ENCODE measurements at regions not wholly inside any gene's neighbourhood (a gene's known extent, or its start where the extent isn't known, plus 50 kb on each side); places are given as distances from the start of the nearest gene placed in this dataset.

GRCh38 chr4:124915073-124915472 is 202.5 kb upstream of the ANKRD50 start:
- TF ChIP-seq POLR2A (IDR thresholded peaks at IDR 0.05; ENCODE audit: low read length) (no peak), GATA1 (IDR thresholded peaks at IDR 0.05; ENCODE audit: low read depth, low read length) (no peak)
- DNase-seq = no peak

GRCh38 chr4:124913237-124913636 is 200.7 kb upstream of the ANKRD50 start:
- DNase-seq = no peak
- no peak for TF ChIP-seq POLR2A (IDR thresholded peaks at IDR 0.05; ENCODE audit: low read length)
- no peak for TF ChIP-seq GATA1 (IDR thresholded peaks at IDR 0.05; ENCODE audit: low read depth, low read length)

- no peak for TF ChIP-seq GATA1 (IDR thresholded peaks at IDR 0.05; ENCODE audit: low read depth, low read length)
- no peak for TF ChIP-seq POLR2A (IDR thresholded peaks at IDR 0.05; ENCODE audit: low read length)
These were observed 197.8 kb upstream of the ANKRD50 start for GRCh38 chr4:124910327-124910726.

GRCh38 chr4:124907881-124908280 is 195.3 kb upstream of the ANKRD50 start:
- no peak for TF ChIP-seq GATA1 (IDR thresholded peaks at IDR 0.05; ENCODE audit: low read depth, low read length)
- TF ChIP-seq POLR2A (IDR thresholded peaks at IDR 0.05; ENCODE audit: low read length) = no peak
- DNase-seq = no peak

More at GRCh38 chr4:124910327-124910726, 197.8 kb upstream of the ANKRD50 start:
- no peak for DNase-seq

GRCh38 chr4:124905441-124905840 is 192.9 kb upstream of the ANKRD50 start:
- DNase-seq = no peak
- no peak for TF ChIP-seq POLR2A (IDR thresholded peaks at IDR 0.05; ENCODE audit: low read length)
- no peak for TF ChIP-seq GATA1 (IDR thresholded peaks at IDR 0.05; ENCODE audit: low read depth, low read length)

GRCh38 chr4:124904723-124905388 is 192.3 kb upstream of the ANKRD50 start:
- DNase-seq = no peak
- TF ChIP-seq GATA1 (IDR thresholded peaks at IDR 0.05; ENCODE audit: low read depth, low read length) (no peak), POLR2A (IDR thresholded peaks at IDR 0.05; ENCODE audit: low read length) (no peak)

- no peak for DNase-seq
- TF ChIP-seq GATA1 (IDR thresholded peaks at IDR 0.05; ENCODE audit: low read depth, low read length) = no peak
- no peak for TF ChIP-seq POLR2A (IDR thresholded peaks at IDR 0.05; ENCODE audit: low read length)
These were observed 191.6 kb upstream of the ANKRD50 start for GRCh38 chr4:124903995-124904722.

- TF ChIP-seq POLR2A (IDR thresholded peaks at IDR 0.05; ENCODE audit: low read length) (no peak), GATA1 (IDR thresholded peaks at IDR 0.05; ENCODE audit: low read depth, low read length) (no peak)
These were observed 189.5 kb upstream of the ANKRD50 start for GRCh38 chr4:124902001-124902515.

GRCh38 chr4:124899997-124900396 is 187.5 kb upstream of the ANKRD50 start:
- DNase-seq = no peak
- no peak for TF ChIP-seq GATA1 (IDR thresholded peaks at IDR 0.05; ENCODE audit: low read depth, low read length)
- TF ChIP-seq POLR2A (IDR thresholded peaks at IDR 0.05; ENCODE audit: low read length) = no peak

More at GRCh38 chr4:124902001-124902515, 189.5 kb upstream of the ANKRD50 start:
- DNase-seq = no peak

- DNase-seq = no peak
- TF ChIP-seq POLR2A (IDR thresholded peaks at IDR 0.05; ENCODE audit: low read length) = no peak
- no peak for TF ChIP-seq GATA1 (IDR thresholded peaks at IDR 0.05; ENCODE audit: low read depth, low read length)
These were observed 178.0 kb upstream of the ANKRD50 start for GRCh38 chr4:124890522-124890921.

- TF ChIP-seq GATA1 (IDR thresholded peaks at IDR 0.05; ENCODE audit: low read depth, low read length) (no peak), POLR2A (IDR thresholded peaks at IDR 0.05; ENCODE audit: low read length) (no peak)
These were observed 175.2 kb upstream of the ANKRD50 start for GRCh38 chr4:124887739-124888138.

GRCh38 chr4:124884316-124884715 is 171.8 kb upstream of the ANKRD50 start:
- DNase-seq = no peak
- no peak for TF ChIP-seq POLR2A (IDR thresholded peaks at IDR 0.05; ENCODE audit: low read length)

More at GRCh38 chr4:124887739-124888138, 175.2 kb upstream of the ANKRD50 start:
- no peak for DNase-seq

GRCh38 chr4:124883632-124884031 is 171.1 kb upstream of the ANKRD50 start:
- no peak for TF ChIP-seq POLR2A (IDR thresholded peaks at IDR 0.05; ENCODE audit: low read length)
- DNase-seq = no peak

GRCh38 chr4:124879195-124879594 is 166.7 kb upstream of the ANKRD50 start:
- DNase-seq = no peak
- TF ChIP-seq POLR2A (IDR thresholded peaks at IDR 0.05; ENCODE audit: low read length) = no peak
- TF ChIP-seq GATA1 (IDR thresholded peaks at IDR 0.05; ENCODE audit: low read depth, low read length) = no peak

GRCh38 chr4:124874172-124874450 is 161.6 kb upstream of the ANKRD50 start:
- no peak for DNase-seq
- TF ChIP-seq GATA1 (IDR thresholded peaks at IDR 0.05; ENCODE audit: low read depth, low read length) (no peak), POLR2A (IDR thresholded peaks at IDR 0.05; ENCODE audit: low read length) (no peak)

Measured in erythroblast (primary cell).